ENCODE measurements at regions not wholly inside any gene's neighbourhood (a gene's known extent, or its start where the extent isn't known, plus 50 kb on each side); places are given as distances from the start of the nearest gene placed in this dataset.
"Not testable (repeated sequence)": the region's sequence is repeated elsewhere in the genome, so short reads cannot be mapped to it uniquely, and the experiment has no call there.

DNA sequence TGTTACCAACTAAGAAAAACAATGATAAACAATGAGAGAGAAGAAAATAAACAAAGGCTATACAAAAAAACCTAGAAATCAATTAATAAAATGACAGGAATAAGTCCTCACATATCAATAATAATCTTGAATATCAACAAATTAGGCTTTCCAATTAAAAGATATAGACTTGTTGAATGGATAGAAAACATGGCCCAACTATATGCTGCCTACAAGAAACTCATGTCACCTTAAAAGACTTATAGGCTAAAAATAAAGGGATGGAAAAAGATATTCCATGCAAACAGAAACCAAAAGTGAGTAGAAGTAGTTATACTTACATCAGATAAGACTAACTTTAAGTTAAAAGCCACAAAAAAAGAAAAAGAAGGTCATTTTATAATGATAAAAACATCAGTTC is 183.9 kb downstream of the MYRFL start:
- H3K27me3 Mint-ChIP-seq (ENCODE audit: low read depth), result peaks cover 5% of the 10 kb centered on the region
- no peaks in the 10 kb centered on the region for H3K36me3 Mint-ChIP-seq (ENCODE audit: insufficient read depth)
- DNase-seq (no peak), ATAC-seq (no peak)
- no peaks in the 10 kb centered on the region for H3K4me1 Mint-ChIP-seq (ENCODE audit: low read depth)
- no peak overlapping the region for H3K4me3 Mint-ChIP-seq
- H3K9me3 Mint-ChIP-seq, result peaks cover 32% of the 10 kb centered on the region

DNA sequence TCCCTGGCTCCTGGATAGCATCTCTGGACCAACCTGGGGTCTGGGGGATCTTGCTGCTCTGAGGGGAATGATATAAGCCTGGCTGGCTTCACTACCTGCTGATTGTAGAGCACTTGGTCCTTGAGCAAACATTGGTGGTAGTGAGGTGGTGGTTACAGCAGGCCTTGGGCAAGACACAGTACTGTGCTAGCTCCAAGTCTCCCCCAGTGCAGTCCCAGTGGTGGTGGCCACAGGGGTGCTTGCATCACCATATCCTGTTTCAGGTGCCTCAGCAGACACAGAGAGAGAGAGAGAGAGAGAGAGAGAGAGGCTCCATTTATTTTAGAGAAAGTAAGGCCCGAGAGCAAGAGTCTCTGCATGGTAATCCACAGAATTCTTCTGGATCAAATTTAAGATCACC is 186.3 kb downstream of the MYRFL start:
- no peak for DNase-seq
- ATAC-seq, result no peak
- Mint-ChIP-seq H3K4me1 (ENCODE audit: low read depth) (no peaks in the 10 kb centered on the region), H3K27me3 (ENCODE audit: low read depth) (peaks cover 5% of the 10 kb centered on the region), H3K9me3 (peaks cover 32% of the 10 kb centered on the region), H3K36me3 (ENCODE audit: insufficient read depth) (no peaks in the 10 kb centered on the region), H3K4me3 (no peak overlapping the region)

DNA sequence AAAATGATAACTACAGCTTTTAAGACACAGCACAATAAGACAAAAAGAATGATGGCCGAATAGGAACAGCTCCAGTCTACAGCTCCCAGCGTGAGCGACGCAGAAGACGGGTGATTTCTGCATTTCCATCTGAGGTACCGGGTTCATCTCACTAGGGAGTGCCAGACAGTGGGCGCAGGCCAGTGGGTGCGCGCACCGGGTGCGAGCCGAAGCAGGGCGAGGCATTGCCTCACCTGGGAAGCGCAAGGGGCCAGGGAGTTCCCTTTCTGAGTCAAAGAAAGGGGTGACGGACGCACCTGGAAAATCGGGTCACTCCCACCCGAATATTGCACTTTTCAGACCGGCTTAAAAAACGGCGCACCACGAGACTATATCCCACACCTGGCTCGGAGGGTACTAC is 188.0 kb downstream of the MYRFL start:
- H3K27me3 Mint-ChIP-seq (ENCODE audit: low read depth); H3K36me3 Mint-ChIP-seq (ENCODE audit: insufficient read depth); ATAC-seq; H3K4me3 Mint-ChIP-seq; DNase-seq; H3K4me1 Mint-ChIP-seq (ENCODE audit: low read depth): not testable (repeated sequence)
- H3K9me3 Mint-ChIP-seq, result peaks cover 23% of the 10 kb centered on the region

DNA sequence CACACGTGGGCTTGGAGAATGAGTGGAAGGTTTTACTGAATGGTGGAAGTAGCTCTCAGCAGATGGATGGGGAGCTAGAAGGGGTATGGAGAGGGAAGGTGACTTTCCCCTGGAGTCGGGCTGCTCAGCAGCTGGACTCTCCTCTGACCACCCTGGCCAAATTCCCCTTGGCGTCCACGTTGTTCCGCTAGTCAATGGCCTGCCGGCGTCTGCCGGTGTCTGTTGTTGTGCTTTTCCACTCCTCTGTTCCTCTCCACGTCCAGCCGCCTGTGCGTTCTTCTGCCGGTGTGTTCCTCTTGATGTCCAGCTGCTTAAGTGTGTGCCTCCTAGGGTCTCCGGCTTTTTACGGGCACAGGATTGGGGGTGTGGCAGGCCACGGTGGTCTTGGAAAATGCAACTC is 203.5 kb downstream of the MYRFL start:
- H3K4me3 Mint-ChIP-seq, result no peak overlapping the region
- no peak for ATAC-seq
- H3K4me1 Mint-ChIP-seq (ENCODE audit: low read depth), result no peaks in the 10 kb centered on the region
- H3K36me3 Mint-ChIP-seq (ENCODE audit: insufficient read depth), result no peaks in the 10 kb centered on the region
- DNase-seq, result no peak
- H3K9me3 Mint-ChIP-seq, result no peaks in the 10 kb centered on the region
- no peaks in the 10 kb centered on the region for H3K27me3 Mint-ChIP-seq (ENCODE audit: low read depth)

DNA sequence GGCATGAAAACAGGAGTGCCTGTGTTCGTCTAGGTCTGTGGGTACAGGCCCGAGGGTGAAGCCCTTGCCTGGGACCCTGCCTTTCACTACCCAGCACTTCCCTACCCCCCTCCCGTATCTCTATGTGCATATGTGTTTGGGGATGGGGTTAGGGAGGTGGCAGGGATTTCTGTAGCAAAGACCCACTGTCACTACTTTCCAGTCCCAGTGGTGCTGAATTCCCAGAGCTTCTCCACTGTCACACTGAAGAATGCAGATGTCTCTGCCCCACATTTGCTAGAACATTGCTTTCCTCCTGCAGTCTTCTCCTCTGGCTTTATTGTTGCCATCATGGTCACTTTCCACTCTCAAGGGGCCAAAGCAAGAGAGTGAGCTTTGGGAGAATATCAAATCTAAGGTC is 203.9 kb downstream of the MYRFL start:
- no peak for DNase-seq
- no peak for ATAC-seq
- Mint-ChIP-seq H3K9me3 (no peaks in the 10 kb centered on the region), H3K4me1 (ENCODE audit: low read depth) (no peaks in the 10 kb centered on the region), H3K27me3 (ENCODE audit: low read depth) (no peaks in the 10 kb centered on the region), H3K36me3 (ENCODE audit: insufficient read depth) (no peaks in the 10 kb centered on the region), H3K4me3 (no peak overlapping the region)

DNA sequence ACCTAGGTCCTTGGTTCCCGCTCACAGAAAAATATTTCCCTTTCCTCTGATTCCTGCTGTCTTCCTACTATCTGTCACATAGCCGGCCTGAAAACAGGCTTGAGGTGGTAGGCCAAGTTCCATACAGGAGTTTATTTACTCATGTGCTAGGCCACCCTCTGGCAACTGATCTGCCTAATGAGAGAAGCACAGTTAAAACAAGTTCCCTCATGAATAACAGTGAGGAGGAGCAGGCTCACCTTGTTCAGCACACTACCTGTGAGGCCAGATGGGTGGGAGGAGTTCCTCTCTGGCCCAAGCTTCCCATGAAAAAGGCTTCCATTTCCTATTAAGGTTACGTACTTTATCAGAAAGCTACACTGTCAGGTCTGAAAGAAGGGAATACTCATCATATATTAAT is 206.0 kb downstream of the MYRFL start:
- no peaks in the 10 kb centered on the region for H3K27me3 Mint-ChIP-seq (ENCODE audit: low read depth)
- peaks cover 7% of the 10 kb centered on the region for H3K9me3 Mint-ChIP-seq
- DNase-seq (no peak), ATAC-seq (no peak)
- no peaks in the 10 kb centered on the region for H3K4me1 Mint-ChIP-seq (ENCODE audit: low read depth)
- H3K36me3 Mint-ChIP-seq (ENCODE audit: insufficient read depth), result no peaks in the 10 kb centered on the region
- H3K4me3 Mint-ChIP-seq, result no peak overlapping the region

DNA sequence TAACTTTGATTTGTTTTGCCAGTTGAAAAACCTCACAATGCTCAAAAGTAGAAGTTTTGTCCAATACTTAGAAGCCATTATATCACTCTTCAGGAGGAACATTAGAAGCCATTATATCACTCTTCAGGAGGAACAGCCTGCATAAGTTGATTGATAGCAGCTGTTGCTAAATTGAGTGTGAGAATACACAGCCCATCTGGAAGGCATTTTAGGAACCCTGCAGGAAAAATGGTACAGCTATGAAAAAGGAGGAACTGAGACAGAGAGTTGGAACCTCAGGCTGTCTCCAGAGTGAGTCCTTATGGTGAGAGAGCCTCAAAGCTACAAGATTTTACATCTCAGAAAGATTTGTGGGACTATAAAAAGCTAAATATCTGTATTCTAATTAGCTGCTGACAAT is 207.0 kb downstream of the MYRFL start:
- H3K27me3 Mint-ChIP-seq (ENCODE audit: low read depth), result no peaks in the 10 kb centered on the region
- H3K4me1 Mint-ChIP-seq (ENCODE audit: low read depth), result no peaks in the 10 kb centered on the region
- no peak for ATAC-seq
- no peaks in the 10 kb centered on the region for H3K36me3 Mint-ChIP-seq (ENCODE audit: insufficient read depth)
- H3K9me3 Mint-ChIP-seq, result peaks cover 7% of the 10 kb centered on the region
- DNase-seq, result no peak
- no peak overlapping the region for H3K4me3 Mint-ChIP-seq

DNA sequence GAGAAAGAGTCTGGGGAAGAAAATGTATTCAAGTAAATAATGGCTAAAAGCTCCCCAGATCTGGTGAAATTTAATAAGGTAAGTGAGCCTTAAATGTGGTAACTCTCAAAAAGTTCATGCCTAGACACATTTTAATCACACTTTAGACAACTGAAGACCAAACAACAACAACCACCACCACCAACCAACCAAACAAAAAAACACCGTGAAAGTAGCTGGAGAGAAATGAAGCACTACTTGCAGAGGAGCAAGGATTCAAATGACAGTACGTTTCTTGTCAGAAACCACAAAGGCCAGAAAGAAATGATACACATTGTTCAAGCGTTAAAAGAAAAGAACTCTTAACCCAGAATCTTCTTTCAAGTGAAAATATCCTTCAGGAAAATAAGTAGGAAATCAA is 208.3 kb downstream of the MYRFL start:
- Mint-ChIP-seq H3K36me3 (ENCODE audit: insufficient read depth) (no peaks in the 10 kb centered on the region), H3K4me1 (ENCODE audit: low read depth) (no peaks in the 10 kb centered on the region), H3K9me3 (peaks cover 7% of the 10 kb centered on the region), H3K4me3 (no peak overlapping the region), H3K27me3 (ENCODE audit: low read depth) (no peaks in the 10 kb centered on the region)
- DNase-seq (no peak), ATAC-seq (no peak)

DNA sequence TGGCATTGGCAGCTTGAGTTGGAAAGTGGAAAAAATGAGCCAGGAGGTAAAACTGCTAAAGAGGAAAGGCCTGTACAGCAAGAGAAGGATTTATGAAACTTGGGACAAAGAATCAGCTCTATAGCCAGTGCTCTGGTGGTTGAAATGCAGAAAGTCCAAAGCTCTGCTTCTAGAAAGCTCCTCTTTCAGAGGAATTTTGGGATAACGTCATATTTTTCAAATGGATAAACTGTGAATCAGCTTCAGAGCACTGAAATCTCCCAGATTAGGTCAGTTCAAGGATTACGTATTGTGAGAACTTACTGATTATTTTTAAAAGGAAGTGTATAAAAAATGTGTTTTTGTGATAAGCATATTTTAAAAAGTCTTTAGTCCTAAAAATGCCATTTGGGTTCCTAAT is 203.1 kb upstream of the CNOT2 start:
- Mint-ChIP-seq H3K27me3 (ENCODE audit: low read depth) (peaks cover 1% of the 10 kb centered on the region), H3K4me1 (ENCODE audit: low read depth) (no peaks in the 10 kb centered on the region), H3K36me3 (ENCODE audit: insufficient read depth) (no peaks in the 10 kb centered on the region), H3K9me3 (no peaks in the 10 kb centered on the region), H3K4me3 (no peak overlapping the region)
- DNase-seq, result no peak
- ATAC-seq, result no peak

DNA sequence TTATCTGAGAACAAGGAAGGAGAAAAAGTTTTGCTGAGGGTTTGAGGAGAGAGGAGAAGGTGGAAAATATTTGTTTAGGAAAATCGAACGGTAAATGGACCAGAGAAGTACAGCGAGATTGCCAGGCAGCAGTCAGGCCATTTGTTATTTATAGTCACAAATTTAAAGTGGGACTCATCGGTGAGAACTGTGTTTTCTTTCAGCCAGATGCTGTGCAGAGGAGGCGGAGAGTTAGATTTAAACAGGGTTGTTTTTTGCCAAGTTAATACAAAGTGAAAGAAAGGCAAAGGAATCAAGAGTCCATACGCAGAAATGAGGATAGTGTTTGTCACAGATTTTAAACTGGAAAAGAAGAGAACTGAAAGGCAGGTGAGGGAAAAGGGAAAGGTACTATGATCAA is 200.6 kb upstream of the CNOT2 start:
- no peak overlapping the region for H3K4me3 Mint-ChIP-seq
- DNase-seq (no peak), ATAC-seq (no peak)
- H3K9me3 Mint-ChIP-seq, result no peaks in the 10 kb centered on the region
- peaks cover 1% of the 10 kb centered on the region for H3K27me3 Mint-ChIP-seq (ENCODE audit: low read depth)
- no peaks in the 10 kb centered on the region for H3K36me3 Mint-ChIP-seq (ENCODE audit: insufficient read depth)
- H3K4me1 Mint-ChIP-seq (ENCODE audit: low read depth), result no peaks in the 10 kb centered on the region

DNA sequence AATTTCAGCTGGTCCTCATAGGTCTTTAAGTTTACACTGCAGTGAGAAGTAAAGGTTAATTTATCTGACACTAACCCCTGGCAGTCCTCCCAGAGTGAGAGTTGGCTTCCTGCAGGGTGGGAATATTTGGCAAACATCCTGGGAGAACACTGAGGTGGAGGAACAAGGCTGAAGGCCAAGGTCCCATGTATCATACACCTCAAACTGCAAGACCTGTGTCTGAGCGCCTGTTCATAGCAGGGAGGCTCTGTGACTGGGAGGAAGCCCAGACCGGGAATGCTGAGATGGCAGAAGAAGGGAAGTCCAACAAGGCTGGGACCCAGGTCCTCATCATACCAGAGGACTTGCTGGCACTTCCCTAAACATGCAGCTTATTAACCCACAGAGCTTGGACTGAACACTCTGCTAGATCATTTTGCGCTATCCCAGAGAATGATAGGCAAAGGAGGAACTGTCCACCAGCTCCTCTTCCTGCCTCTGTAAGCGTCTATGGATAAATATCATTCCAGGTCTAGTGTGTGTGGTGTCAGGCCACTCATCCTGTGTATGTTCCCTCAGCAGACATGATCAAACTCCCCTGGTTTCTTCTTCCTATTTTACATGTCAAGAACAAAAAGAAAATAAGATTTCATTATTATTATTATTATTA is 199.6 kb upstream of the CNOT2 start:
- Mint-ChIP-seq H3K4me3 (no peak overlapping the region), H3K27me3 (ENCODE audit: low read depth) (peaks cover 1% of the 10 kb centered on the region), H3K36me3 (ENCODE audit: insufficient read depth) (no peaks in the 10 kb centered on the region), H3K9me3 (no peaks in the 10 kb centered on the region), H3K4me1 (ENCODE audit: low read depth) (no peaks in the 10 kb centered on the region)
- ATAC-seq, result no peak
- no peak for DNase-seq

DNA sequence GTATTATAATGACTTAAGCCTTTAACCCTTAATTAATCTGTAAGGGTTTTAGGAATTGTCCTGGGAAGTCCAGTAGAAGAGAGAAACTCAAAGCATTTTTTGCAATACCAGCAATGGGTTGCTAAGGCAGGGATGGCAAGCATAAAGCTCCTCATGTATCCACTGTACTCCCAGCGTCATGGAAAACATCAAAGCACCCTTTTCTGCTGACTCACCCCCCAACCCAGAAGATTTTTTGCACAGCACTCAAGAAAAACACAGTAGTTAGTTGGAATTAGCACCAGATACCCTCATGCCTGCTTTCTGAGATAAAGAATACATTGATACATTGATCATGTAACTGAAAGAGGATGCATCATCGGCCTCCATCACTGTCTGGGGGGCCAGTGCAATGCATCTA is 199.1 kb upstream of the CNOT2 start:
- Mint-ChIP-seq H3K36me3 (ENCODE audit: insufficient read depth) (no peaks in the 10 kb centered on the region), H3K4me3 (no peak overlapping the region), H3K27me3 (ENCODE audit: low read depth) (peaks cover 1% of the 10 kb centered on the region), H3K9me3 (no peaks in the 10 kb centered on the region), H3K4me1 (ENCODE audit: low read depth) (no peaks in the 10 kb centered on the region)
- no peak for DNase-seq
- no peak for ATAC-seq

DNA sequence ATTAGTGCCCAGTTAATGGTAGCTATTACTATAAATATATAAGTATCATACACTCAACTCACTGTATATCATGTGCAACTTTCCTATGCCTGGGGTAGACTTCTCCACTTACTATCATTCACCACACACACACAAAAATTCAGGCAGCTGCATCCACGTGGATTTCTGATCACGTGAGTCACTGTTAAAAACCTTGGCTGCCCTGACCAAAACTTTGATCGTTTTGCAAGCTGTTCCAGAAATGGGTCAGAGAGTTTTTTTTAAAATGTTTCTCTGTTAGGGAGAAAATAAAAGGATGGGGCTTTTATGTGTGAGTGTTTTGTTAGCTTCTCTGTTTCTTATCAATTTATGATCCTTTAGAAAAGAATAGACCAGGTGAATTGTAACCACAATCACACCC is 198.2 kb upstream of the CNOT2 start:
- H3K27me3 Mint-ChIP-seq (ENCODE audit: low read depth), result no peaks in the 10 kb centered on the region

DNA sequence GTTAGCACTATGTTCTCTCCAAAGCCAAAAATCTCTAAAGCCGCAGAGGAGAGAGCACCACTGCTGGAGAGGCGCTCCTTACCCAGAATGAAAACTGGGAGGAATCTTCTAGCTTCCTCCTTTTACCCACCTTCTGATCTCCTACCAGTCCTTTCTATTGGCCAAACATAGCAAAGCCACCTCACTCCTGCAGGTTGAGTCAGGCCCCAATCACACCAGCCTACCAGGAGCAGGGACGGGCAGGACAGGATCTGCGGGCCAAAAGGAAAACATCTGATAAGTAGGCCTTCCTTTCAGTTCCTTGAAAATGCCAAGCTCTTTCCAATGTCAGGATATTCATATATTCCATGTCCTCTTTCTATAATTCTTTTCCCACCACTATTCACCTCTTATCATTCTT is 197.7 kb upstream of the CNOT2 start:
- H3K27me3 Mint-ChIP-seq (ENCODE audit: low read depth), result no peaks in the 10 kb centered on the region
- H3K9me3 Mint-ChIP-seq, result no peaks in the 10 kb centered on the region
- DNase-seq (no peak), ATAC-seq (no peak)
- H3K4me1 Mint-ChIP-seq (ENCODE audit: low read depth), result no peaks in the 10 kb centered on the region
- H3K36me3 Mint-ChIP-seq (ENCODE audit: insufficient read depth), result no peaks in the 10 kb centered on the region
- no peak overlapping the region for H3K4me3 Mint-ChIP-seq

More for the DNA sequence above, 198.2 kb upstream of the CNOT2 start:
- no peaks in the 10 kb centered on the region for H3K36me3 Mint-ChIP-seq (ENCODE audit: insufficient read depth)
- DNase-seq (no peak), ATAC-seq (no peak)
- no peaks in the 10 kb centered on the region for H3K4me1 Mint-ChIP-seq (ENCODE audit: low read depth)
- no peaks in the 10 kb centered on the region for H3K9me3 Mint-ChIP-seq
- H3K4me3 Mint-ChIP-seq, result no peak overlapping the region

DNA sequence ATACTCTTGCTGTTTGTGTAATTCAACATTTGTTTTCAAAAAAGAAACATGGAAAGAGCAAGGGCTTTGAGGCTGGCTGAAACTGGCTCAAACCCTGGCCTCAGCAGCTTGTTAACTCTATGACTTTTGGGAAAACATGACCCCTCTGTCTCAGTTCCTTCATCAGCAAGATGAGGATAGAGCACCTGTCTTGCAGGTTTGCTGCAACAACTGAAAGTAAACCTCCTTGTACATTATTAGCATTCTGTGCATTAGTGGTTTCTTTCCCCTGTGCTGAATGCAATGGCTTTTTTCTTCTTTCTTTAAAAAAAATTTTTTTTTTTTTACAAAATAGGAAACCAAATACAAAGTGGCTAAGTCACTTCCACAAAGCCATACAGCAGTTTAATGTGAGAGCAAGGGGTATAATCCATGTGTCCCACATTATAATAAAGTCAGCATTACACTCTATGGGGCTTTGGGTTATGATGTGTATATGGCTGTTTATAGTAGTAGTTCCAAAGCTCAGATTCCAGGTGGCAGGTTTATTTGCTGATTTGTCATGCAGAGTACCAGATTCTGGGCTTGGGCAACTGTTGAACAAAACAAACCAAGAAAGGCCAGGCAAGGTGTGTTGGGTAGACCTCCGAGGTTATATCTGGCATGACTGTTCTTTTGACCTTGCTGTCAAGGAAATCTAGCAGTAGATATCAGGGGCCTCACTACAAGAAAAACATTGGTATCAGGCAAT is 194.5 kb upstream of the CNOT2 start:
- no peak for ATAC-seq
- Mint-ChIP-seq H3K4me1 (ENCODE audit: low read depth) (no peaks in the 10 kb centered on the region), H3K36me3 (ENCODE audit: insufficient read depth) (no peaks in the 10 kb centered on the region), H3K9me3 (no peaks in the 10 kb centered on the region), H3K27me3 (ENCODE audit: low read depth) (no peaks in the 10 kb centered on the region), H3K4me3 (no peak overlapping the region)
- DNase-seq, result no peak
